ENCODE measurements at regions not wholly inside any gene's neighbourhood (a gene's known extent, or its start where the extent isn't known, plus 50 kb on each side); places are given as distances from the start of the nearest gene placed in this dataset.

GRCh38 chr7:85850381-85850780, 663.5 kb upstream of the SEMA3D start (continued):
- TF ChIP-seq ZBTB33 (IDR thresholded peaks at IDR 0.05; ENCODE audit: extremely low read depth, insufficient replicate concordance, low read length): no peak

- H2AFZ ChIP-seq (ENCODE audit: low read depth, low read length, poor library complexity, severe bottlenecking): no peak overlapping the region
- ChIA-PET POLR2A (no interaction called here), RAD21 (ENCODE audit: low non-redundant PET in 1 of 2, low total read pairs in 2 of 2, uncharacterized antibody in 2 of 2, unreplicated experiment in 2 of 2) (no interaction called here), CTCF (interaction anchor here (3.3 kb wide), 1 partner anchor 11 kb away, joined by 35 read pairs; no protein-coding TSS in a partner anchor)
- no peaks in the 10 kb centered on the region for H3K79me2 ChIP-seq (ENCODE audit: insufficient read depth, low read length)
- DNase-seq (ENCODE audit: low read depth, low spot score) (no peak), ATAC-seq (no peak)
- no peaks in the 10 kb centered on the region for H3K9me2 ChIP-seq (ENCODE audit: insufficient read depth)
- no peak overlapping the region for H3K4me3 ChIP-seq (replicated peaks in 1 of 2; ENCODE audit: low read depth in 1 of 2, low read length in 2 of 2)
- no peaks in the 10 kb centered on the region for H3K36me3 ChIP-seq (ENCODE audit: control insufficient read depth in 1 of 2, insufficient read depth in 2 of 2, low read length in 2 of 2)
- H3K27me3 ChIP-seq (ENCODE audit: insufficient read depth, low read length): no peaks in the 10 kb centered on the region
- no peaks in the 10 kb centered on the region for H4K20me1 ChIP-seq (ENCODE audit: insufficient read depth)
- intact Hi-C loops (cut with micrococcal nuclease): loop anchor here (10.0 kb wide), 1 partner anchor 1866 kb away; no protein-coding TSS in a partner anchor
- H3K4me2 ChIP-seq (ENCODE audit: low read length): no peak overlapping the region
- no peaks in the 10 kb centered on the region for H3K9me3 ChIP-seq (ENCODE audit: control insufficient read depth in 1 of 2, insufficient read depth in 1 of 2, low read depth in 1 of 2, low read length in 2 of 2)
- TF ChIP-seq CBX3 (IDR thresholded peaks at IDR 0.05; ENCODE audit: low read depth) (no peak), RAD21 (IDR thresholded peaks at IDR 0.05; ENCODE audit: low read depth) (no peak), REST (IDR thresholded peaks at IDR 0.05; ENCODE audit: low read depth) (no peak), CEBPB (IDR thresholded peaks at IDR 0.05; ENCODE audit: low read depth) (no peak), POLR2A (IDR thresholded peaks at IDR 0.05; ENCODE audit: borderline replicate concordance, extremely low read depth, insufficient read depth, insufficient read length) (no peak), ELF1 (IDR thresholded peaks at IDR 0.05; ENCODE audit: borderline replicate concordance, low read depth) (no peak), POLR2AphosphoS5 (IDR thresholded peaks at IDR 0.05; ENCODE audit: low read depth, low read length) (no peak), EZH2 (IDR thresholded peaks at IDR 0.05) (no peak), MAX (IDR thresholded peaks at IDR 0.05) (no peak), EZH2phosphoT487 (IDR thresholded peaks at IDR 0.05; ENCODE audit: borderline replicate concordance) (no peak), EGR1 (IDR thresholded peaks at IDR 0.05; ENCODE audit: low read depth) (no peak), ZNF274 (IDR thresholded peaks at IDR 0.05; ENCODE audit: low read depth, low read length) (no peak), SP1 (IDR thresholded peaks at IDR 0.05; ENCODE audit: low read depth) (no peak), JUND (IDR thresholded peaks at IDR 0.05) (no peak), ATF3 (IDR thresholded peaks at IDR 0.05) (no peak), SIN3A (IDR thresholded peaks at IDR 0.05; ENCODE audit: low read depth) (no peak), SRF (IDR thresholded peaks at IDR 0.05; ENCODE audit: low read depth) (no peak), TCF7L2 (IDR thresholded peaks at IDR 0.05; ENCODE audit: borderline replicate concordance, extremely low read depth, insufficient read depth, insufficient read length) (no peak), ZBTB33 (IDR thresholded peaks at IDR 0.05; ENCODE audit: extremely low read depth, insufficient replicate concordance, low read length) (no peak)
- no peak overlapping the region for H3K9ac ChIP-seq (ENCODE audit: low read length)
- H3K4me1 ChIP-seq (ENCODE audit: control insufficient read depth in 1 of 2, insufficient read depth in 2 of 2, low read length in 2 of 2): no peaks in the 10 kb centered on the region
- no peak overlapping the region for H3K27ac ChIP-seq (ENCODE audit: low read depth, low read length)
- BruUV-seq (replicated peaks): no TSS peak
Observed at GRCh38 chr7:85840554-85840953, 653.7 kb upstream of the SEMA3D start.
